NCI-H510A treated with DMSO at 0.1 percent for 48 hours (cell line): ENCODE measurements at regions not wholly inside any gene's neighbourhood (a gene's known extent, or its start where the extent isn't known, plus 50 kb on each side); places are given as distances from the start of the nearest gene placed in this dataset.

Experiments
- DNase-seq: peaks from one replicate; lab custom pipeline; 2025; lab: John Stamatoyannopoulos, UW

DNA sequence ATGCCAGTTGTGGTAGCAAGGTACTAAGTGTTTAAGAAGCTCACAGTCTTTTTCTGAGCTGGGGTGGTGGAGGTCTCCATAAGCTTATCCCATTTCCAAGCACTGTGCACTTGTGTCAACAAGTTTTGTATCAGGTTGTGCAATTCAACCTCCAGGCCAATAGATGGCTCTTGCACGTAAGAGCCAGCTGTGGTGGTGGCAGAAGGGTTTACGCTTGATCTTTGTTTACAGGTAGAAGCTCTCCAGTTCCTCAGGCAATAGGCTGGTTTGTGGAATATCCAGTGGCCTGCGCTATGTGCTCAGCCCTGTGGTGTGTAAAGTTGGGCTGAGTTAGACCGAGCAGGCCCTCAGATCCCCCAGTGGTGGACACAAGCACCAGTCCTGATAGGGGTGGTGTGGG lies 89.7 kb upstream of the CNTNAP5 start:
- DNase-seq: no peak

DNA sequence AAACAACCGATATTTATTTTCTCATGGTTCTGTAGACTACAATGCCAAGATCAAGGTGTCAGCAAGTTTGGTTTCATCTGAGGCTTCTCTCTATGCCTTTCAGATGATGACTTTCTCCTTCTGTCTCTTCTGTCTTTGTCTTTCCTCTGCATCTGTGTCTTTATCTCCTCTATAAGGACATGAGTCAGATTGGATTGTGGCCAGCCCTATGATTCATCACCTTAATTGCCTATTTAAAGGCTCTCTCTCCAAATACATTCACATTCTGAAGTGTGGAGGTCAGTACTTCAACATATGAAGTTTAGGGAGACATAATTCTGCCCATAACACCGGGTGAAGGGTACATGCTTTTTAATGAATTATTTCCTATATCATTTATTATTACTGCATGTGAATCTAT lies 71.2 kb upstream of the CNTNAP5 start:
- DNase-seq: no peak

- DNase-seq: no peak
These were observed 67.1 kb upstream of the CNTNAP5 start for GRCh38 chr2:123958011-123958410.

DNA sequence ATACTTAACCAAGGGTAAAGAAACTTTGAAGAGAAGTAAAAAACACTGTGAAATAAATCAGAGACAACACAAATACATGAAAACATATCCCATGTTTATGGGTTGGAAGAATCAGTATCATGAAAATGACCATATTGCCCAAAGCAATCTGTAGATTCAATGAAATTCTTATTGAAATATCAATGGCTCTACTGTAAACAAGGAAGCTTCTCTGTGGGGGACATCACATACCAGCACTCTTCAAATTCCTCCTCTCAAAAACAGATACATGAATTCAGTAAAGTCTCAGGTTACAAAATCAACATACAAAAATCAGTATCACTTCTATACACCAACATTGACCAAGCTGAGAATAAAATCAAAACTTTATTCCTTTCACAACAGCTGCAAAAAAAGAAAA lies 63.5 kb upstream of the CNTNAP5 start:
- DNase-seq: no peak

- DNase-seq: no peak
These were observed 53.3 kb upstream of the CNTNAP5 start for GRCh38 chr2:123971564-123972318.
